ENCODE measurements at regions not wholly inside any gene's neighbourhood (a gene's known extent, or its start where the extent isn't known, plus 50 kb on each side); places are given as distances from the start of the nearest gene placed in this dataset.

- no peak overlapping the region for H3K23ac ChIP-seq (ENCODE audit: insufficient read length, low read depth, low read length)
- H2BK12ac ChIP-seq (ENCODE audit: insufficient read length, low read depth, low read length), result no peak overlapping the region
- H3T11ph ChIP-seq (ENCODE audit: low read length), result no peak overlapping the region
- H2BK20ac ChIP-seq (ENCODE audit: low read depth, low read length, poor library complexity, severe bottlenecking), result no peak overlapping the region
- H3K79me2 ChIP-seq (ENCODE audit: insufficient read depth, low read length), result no peaks in the 10 kb centered on the region
- H4K20me1 ChIP-seq (ENCODE audit: control insufficient read depth, insufficient read depth, insufficient read length), result no peaks in the 10 kb centered on the region
- peaks cover 18 to 22% of the 10 kb centered on the region in 2 experiments; a peak in 4 of 5 replicates for H3K9me3 Mint-ChIP-seq
- no peak for TF ChIP-seq CTCF (conservative IDR thresholded peaks at IDR 0.05)
- no peaks in the 10 kb centered on the region for H3K79me1 ChIP-seq (ENCODE audit: insufficient read depth, low read depth, low read length, poor library complexity, severe bottlenecking)
- no peak overlapping the region for H2BK5ac ChIP-seq (ENCODE audit: insufficient read length, low read length)
- no peak overlapping the region for H3K4ac ChIP-seq (ENCODE audit: low read depth, low read length)
- no peak overlapping the region for H2AK5ac ChIP-seq (ENCODE audit: insufficient read length, low read length)
- peaks cover 3 to 10% of the 10 kb centered on the region in 2 experiments; a peak in 2 of 4 replicates for H3K4me1 Mint-ChIP-seq
- no peaks in the 10 kb centered on the region for H3K27me3 Mint-ChIP-seq (ENCODE audit: low read depth)
- no peak overlapping the region for H4K91ac ChIP-seq (ENCODE audit: insufficient read length, low read depth, low read length)
- WGBS (ENCODE audit: extremely low coverage, insufficient read length, low lambda C conversion rate), result no CpG with 5 or more reads among the region's 4 CpGs
- H3K9ac ChIP-seq (ENCODE audit: extremely low read depth, insufficient read length, low read length), result no peak overlapping the region
- H3K9me3 ChIP-seq (ENCODE audit: control insufficient read depth, low read depth, low read length), result no peaks in the 10 kb centered on the region
- no peak overlapping the region for H3K4me2 ChIP-seq (ENCODE audit: insufficient read depth, insufficient read length, low read length)
- H3K27ac ChIP-seq (ENCODE audit: insufficient read length, low read depth, low read length), result no peak overlapping the region
- no peaks in the 10 kb centered on the region for H3K4me1 ChIP-seq (ENCODE audit: insufficient read depth, low read length)
- peaks cover 4 to 21% (median 7%) of the 10 kb centered on the region in 3 experiments; a peak in 6 of 7 replicates for H3K36me3 Mint-ChIP-seq (ENCODE audit: insufficient read depth in 1 of 3, low read depth in 3 of 3)
- no peak overlapping the region for H2AFZ ChIP-seq (ENCODE audit: low read length)
- no peak overlapping the region for H3K27ac Mint-ChIP-seq
- no peak overlapping the region for H4K5ac ChIP-seq (ENCODE audit: insufficient read length, low read depth, low read length)
- no peak overlapping the region for H4K8ac ChIP-seq (replicated peaks; ENCODE audit: insufficient read length, low read depth, low read length)
- no peak overlapping the region for H3K56ac ChIP-seq (ENCODE audit: insufficient read length, low read depth, low read length)
- H3K23me2 ChIP-seq (ENCODE audit: insufficient read length, low read depth, low read length, poor library complexity, severe bottlenecking), result no peaks in the 10 kb centered on the region
- DNase-seq, result no peak
- H3K18ac ChIP-seq (ENCODE audit: insufficient read length, low read depth, low read length), result no peak overlapping the region
- no peak overlapping the region for H3K4me3 Mint-ChIP-seq
- H2BK15ac ChIP-seq (ENCODE audit: low read depth, low read length), result no peak overlapping the region
- H3K14ac ChIP-seq (ENCODE audit: insufficient read depth, low read length), result no peak overlapping the region
- H3K27me3 ChIP-seq (ENCODE audit: insufficient read depth, low read length), result no peaks in the 10 kb centered on the region
- no peak overlapping the region for H2BK120ac ChIP-seq (ENCODE audit: low read depth, low read length, poor library complexity, severe bottlenecking)
Measured at GRCh38 chr5:28523888-28524635, 1485.7 kb upstream of the CDH9 start.

Measured in H9 (cell line).